Progenitor cell of endocrine pancreas (in vitro differentiated cells): ENCODE measurements at regions not wholly inside any gene's neighbourhood (a gene's known extent, or its start where the extent isn't known, plus 50 kb on each side); places are given as distances from the start of the nearest gene placed in this dataset.

Experiments
- DNase-seq: peaks from one replicate; pipeline ENCODE4 v3.0.0; 2021; ENCODE audit warnings: low spot score; ENCODE audit not compliant: unreplicated experiment
- H3K27ac Mint-ChIP-seq: 2 replicates; pipeline ENCODE4 v1.8.0; 2021; ENCODE audit warnings: mild to moderate bottlenecking, moderate library complexity, mixed read lengths
- H3K27me3 Mint-ChIP-seq: 2 replicates; pipeline ENCODE4 v1.8.0; 2021; ENCODE audit warnings: mixed read lengths
- H3K36me3 Mint-ChIP-seq: 2 replicates; pipeline ENCODE4 v1.8.0; 2022; ENCODE audit warnings: mixed read lengths; ENCODE audit not compliant: insufficient read depth
- H3K4me1 Mint-ChIP-seq: 2 replicates; pipeline ENCODE4 v1.8.0; 2021; ENCODE audit warnings: low read depth, mixed read lengths
- H3K4me3 Mint-ChIP-seq: 2 replicates; pipeline ENCODE4 v1.8.0; 2021; ENCODE audit warnings: low read depth, mild to moderate bottlenecking, moderate library complexity, mixed read lengths
- H3K9me3 Mint-ChIP-seq: 2 replicates; pipeline ENCODE4 v1.8.0; 2021; ENCODE audit warnings: low read depth, mixed read lengths
- CTCF ChIP-seq: fragments of 200-600 bp; sonication (generic); IDR thresholded peaks from one replicate; pipeline ENCODE4 v1.5.0; 2021; ENCODE audit warnings: antibody characterized with exemption, mild to moderate bottlenecking; ENCODE audit not compliant: unreplicated experiment

GRCh38 chr5:147055089-147055826 lies 176.7 kb upstream of the PPP2R2B start:
- H3K27ac Mint-ChIP-seq = no peak overlapping the region
- H3K4me1 Mint-ChIP-seq = peaks cover 8% of the 10 kb centered on the region
- no peaks in the 10 kb centered on the region for H3K36me3 Mint-ChIP-seq
- no peaks in the 10 kb centered on the region for H3K9me3 Mint-ChIP-seq
- H3K27me3 Mint-ChIP-seq = peaks cover 12% of the 10 kb centered on the region
- TF ChIP-seq CTCF = no peak
- no peak overlapping the region for H3K4me3 Mint-ChIP-seq
- no peak for DNase-seq

GRCh38 chr5:147055850-147056566 lies 177.5 kb upstream of the PPP2R2B start:
- H3K4me3 Mint-ChIP-seq = no peak overlapping the region
- H3K27me3 Mint-ChIP-seq = peaks cover 12% of the 10 kb centered on the region
- H3K27ac Mint-ChIP-seq = no peak overlapping the region
- no peak for DNase-seq
- H3K9me3 Mint-ChIP-seq = no peaks in the 10 kb centered on the region
- no peak for TF ChIP-seq CTCF
- H3K36me3 Mint-ChIP-seq = no peaks in the 10 kb centered on the region
- H3K4me1 Mint-ChIP-seq = peaks cover 8% of the 10 kb centered on the region

- H3K9me3 Mint-ChIP-seq = no peaks in the 10 kb centered on the region
- H3K4me3 Mint-ChIP-seq = no peak overlapping the region
- H3K27ac Mint-ChIP-seq = no peak overlapping the region
- no peak for TF ChIP-seq CTCF
- H3K27me3 Mint-ChIP-seq = peaks cover 12% of the 10 kb centered on the region
- H3K4me1 Mint-ChIP-seq = peaks cover 8% of the 10 kb centered on the region
- H3K36me3 Mint-ChIP-seq = no peaks in the 10 kb centered on the region
- no peak for DNase-seq
Observed at GRCh38 chr5:147057051-147057450, 177.8 kb upstream of the STK32A start.

GRCh38 chr5:147061431-147061830 lies 173.4 kb upstream of the STK32A start:
- Mint-ChIP-seq H3K27me3 (peaks cover 16% of the 10 kb centered on the region), H3K4me3 (no peak overlapping the region), H3K4me1 (peaks cover 9% of the 10 kb centered on the region), H3K36me3 (no peaks in the 10 kb centered on the region), H3K27ac (no peak overlapping the region), H3K9me3 (no peaks in the 10 kb centered on the region)
- TF ChIP-seq CTCF = no peak
- DNase-seq = no peak

- no peaks in the 10 kb centered on the region for H3K9me3 Mint-ChIP-seq
- peaks cover 8% of the 10 kb centered on the region for H3K4me1 Mint-ChIP-seq
- no peak for TF ChIP-seq CTCF
- no peaks in the 10 kb centered on the region for H3K36me3 Mint-ChIP-seq
- H3K27me3 Mint-ChIP-seq = peaks cover 16% of the 10 kb centered on the region
- H3K4me3 Mint-ChIP-seq = no peak overlapping the region
- DNase-seq = no peak
- H3K27ac Mint-ChIP-seq = no peak overlapping the region
Observed at GRCh38 chr5:147062427-147062826, 172.4 kb upstream of the STK32A start.
